GM18499 (cell line): ENCODE measurements at regions not wholly inside any gene's neighbourhood (a gene's known extent, or its start where the extent isn't known, plus 50 kb on each side); places are given as distances from the start of the nearest gene placed in this dataset.
A peak's percentile ranks its signal among the peaks of the same experiment; 100 is the strongest.

Source experiments
- ATAC-seq: cut with Tn5 transposase; IDR thresholded peaks from one replicate; pipeline ENCODE4 v1.9.1; 2021; ENCODE audit warnings: moderate number of reproducible peaks; ENCODE audit not compliant: insufficient read depth, unreplicated experiment

- ATAC-seq, result no peak
Observed at GRCh38 chr12:92223481-92223880, 77.8 kb upstream of the BTG1 start.

DNA sequence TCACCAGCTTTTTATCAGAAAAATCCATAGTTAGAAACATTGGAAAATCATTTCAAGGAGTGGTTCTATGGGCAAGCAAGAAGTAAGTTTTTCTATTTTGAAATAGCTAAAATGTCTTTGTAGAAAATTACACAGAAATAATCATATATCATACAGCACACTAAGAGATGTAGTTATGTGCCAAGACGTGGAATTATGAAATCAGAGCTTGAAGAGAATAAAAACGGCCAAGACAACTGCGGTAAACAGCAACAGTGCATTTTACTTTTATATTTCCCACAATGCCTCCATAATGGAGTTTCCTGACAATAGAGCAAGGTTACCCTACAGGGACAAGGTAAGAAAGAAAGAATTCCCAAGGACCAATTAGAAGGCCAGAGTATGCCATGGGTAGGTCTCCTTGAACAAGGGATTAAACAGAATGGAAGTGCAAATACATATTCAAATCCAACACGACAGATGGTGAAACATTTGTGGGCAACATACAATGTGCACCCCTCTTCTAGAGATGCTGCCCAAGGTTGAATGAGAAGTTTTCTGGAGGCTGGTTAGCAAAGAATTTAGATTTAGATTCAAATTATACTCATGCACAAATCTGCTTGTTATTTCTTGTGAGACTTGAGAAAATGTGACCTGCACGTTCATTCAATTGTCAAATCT is 76.1 kb upstream of the BTG1 start:
- ATAC-seq, result no peak

- ATAC-seq, result no peak
Observed at GRCh38 chr12:92218394-92219077, 72.9 kb upstream of the BTG1 start.

DNA sequence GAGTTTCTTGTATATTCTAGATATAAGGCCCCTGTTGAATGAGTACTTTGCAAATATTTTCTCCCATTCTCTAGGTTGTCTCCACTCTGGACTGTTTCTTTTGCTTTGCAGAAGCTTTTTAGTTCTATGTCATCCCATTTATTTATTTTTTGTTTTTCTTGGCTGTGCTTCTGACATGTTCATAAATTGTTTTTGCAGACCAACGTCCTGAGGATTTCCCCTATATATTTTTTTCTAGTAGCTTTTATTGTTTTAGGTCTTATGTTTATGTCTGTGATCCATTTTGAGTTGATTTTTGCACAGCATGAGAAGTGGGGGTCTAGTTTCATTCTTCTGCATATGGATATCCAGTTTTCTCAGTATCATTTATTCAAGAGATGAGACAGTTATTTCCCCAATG is 70.4 kb upstream of the BTG1 start:
- ATAC-seq, result no peak

DNA sequence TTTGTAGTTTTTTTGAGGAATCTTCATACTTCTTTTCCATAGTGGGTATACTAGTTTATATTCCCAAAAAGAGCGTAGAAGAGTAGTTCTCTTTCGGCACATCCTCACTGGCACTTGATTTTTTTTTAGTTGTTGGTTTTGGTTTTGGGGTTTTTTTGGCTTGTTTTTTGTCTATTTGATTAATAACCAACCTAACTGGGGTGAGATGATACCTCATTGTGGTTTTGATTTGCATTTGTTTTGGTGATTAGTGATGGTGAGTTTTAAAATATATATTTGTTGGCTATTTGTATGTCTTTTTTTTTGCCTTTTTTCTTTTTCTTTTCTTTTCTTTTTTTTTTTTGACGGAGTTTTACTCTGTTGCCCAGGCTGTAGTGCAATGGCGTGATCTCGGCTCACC is 69.7 kb upstream of the BTG1 start:
- no peak for ATAC-seq

DNA sequence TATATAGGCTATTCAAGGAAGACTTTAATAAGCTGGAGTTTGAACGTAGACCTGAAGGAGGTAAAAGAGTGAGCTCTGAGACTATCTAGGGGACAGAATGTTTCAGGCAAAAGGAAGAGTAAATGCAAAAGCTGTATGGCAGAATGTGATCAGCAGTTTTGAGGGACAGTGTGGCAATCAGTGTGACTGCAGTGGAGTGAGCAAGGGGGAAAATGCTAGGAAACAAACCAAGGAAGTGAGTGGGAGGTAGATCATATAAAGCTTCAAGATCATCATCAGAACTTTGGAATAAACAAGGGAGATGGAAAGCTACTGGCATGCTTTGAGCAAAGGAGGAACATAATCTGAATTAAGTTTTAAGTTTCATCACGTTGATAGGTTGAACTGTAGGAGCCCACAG is 67.5 kb upstream of the BTG1 start:
- ATAC-seq, result no peak

DNA sequence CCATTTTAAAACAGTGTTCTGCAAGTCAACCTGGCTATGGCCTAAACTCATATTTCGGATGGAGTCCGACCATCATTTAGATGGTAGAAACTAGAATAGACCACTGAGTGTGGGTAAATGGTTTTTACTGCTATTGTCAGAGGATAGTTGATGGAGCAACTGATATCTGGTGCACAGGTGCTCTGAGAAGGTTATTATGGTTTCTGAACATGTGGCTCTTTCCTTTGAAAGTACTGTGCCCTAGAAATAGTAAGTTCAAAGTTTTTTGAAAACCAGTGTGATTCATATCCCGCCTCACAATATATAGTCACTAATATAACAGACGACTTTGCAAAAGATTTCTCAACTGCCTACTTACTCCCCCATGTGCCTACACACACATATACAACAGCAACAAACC is 64.4 kb upstream of the BTG1 start:
- peak; percentile 49 for ATAC-seq

- peak; percentile 58 for ATAC-seq
Observed at GRCh38 chr12:92208613-92209121, 63.0 kb upstream of the BTG1 start.

DNA sequence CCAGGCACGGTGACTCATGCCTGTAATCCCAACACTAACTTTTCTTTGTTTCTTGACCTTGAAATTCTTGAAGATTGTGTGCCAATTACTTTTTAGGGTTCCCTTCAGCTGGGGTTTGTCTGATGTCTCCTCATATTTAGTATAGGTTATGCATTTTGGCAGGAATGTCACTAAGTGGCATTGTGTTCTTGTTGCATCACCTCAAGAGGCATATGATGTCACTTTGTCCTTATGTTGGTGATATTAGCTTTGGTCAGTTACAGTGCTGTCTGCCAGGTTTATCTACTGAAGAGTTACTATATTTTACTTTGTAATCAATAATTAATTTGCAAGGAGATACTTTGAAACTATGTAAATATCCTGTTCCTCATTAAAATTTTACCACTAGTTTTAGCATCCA is 61.0 kb upstream of the BTG1 start:
- ATAC-seq, result no peak

GRCh38 chr12:92206011-92206410 is 60.4 kb upstream of the BTG1 start:
- no peak for ATAC-seq

- ATAC-seq, result no peak
Observed at GRCh38 chr12:92199819-92200576, 54.4 kb upstream of the BTG1 start.

- no peak for ATAC-seq
Observed at GRCh38 chr12:92197815-92198214, 52.2 kb upstream of the BTG1 start.

DNA sequence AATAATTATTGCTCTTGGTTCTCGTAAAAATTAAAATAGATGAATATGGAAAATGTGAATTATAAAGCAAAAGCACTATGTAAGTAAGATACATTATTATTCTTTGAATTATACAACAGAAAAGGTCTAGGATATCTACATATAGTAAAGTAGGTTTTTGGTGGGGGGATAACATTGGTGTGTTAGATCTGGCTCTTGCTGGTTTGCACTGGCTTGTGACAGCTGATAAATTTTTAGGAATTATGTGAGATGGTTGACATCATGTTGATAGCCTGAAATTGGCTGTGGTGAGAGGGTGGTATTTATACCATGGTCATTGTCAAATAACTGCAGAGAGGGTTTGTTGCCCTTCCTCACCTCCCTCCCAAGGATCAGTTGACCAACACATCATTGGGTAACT is 50.7 kb upstream of the BTG1 start:
- ATAC-seq, result no peak
